ENCODE measurements at regions not wholly inside any gene's neighbourhood (a gene's known extent, or its start where the extent isn't known, plus 50 kb on each side); places are given as distances from the start of the nearest gene placed in this dataset.

DNA sequence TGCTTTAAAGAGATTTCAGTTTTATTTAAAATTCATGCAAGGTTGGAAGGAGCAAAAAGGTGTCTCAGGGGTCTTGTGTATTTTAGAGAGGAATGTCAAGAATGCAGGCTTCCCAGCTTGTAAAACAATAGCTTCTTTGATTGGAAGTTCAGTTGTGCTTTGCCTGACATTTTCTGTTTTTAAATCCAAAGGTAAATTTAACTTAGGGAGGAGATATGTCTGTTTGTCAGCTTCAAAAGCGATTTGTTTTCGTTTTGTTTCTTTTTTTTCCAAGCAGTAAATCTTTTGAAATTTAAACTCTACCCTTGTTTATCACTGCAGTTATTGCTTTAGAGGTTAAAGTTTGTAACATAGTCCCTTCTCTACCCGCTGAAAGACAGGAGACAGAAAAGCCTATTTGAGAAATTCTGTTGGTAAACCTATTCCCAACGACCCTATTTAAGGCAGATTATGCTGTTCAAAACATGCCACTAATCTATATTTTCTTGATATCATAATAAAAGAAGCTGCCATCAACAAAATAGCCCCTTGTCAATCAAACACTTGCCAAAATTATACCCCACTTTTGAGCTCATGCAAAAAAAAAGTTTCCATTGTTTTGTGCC, 639.6 kb downstream of the IRS1 start:
- no peak overlapping the region for H3K4me3 Mint-ChIP-seq (ENCODE audit: unreplicated experiment)
- TF ChIP-seq, protein P1, sequence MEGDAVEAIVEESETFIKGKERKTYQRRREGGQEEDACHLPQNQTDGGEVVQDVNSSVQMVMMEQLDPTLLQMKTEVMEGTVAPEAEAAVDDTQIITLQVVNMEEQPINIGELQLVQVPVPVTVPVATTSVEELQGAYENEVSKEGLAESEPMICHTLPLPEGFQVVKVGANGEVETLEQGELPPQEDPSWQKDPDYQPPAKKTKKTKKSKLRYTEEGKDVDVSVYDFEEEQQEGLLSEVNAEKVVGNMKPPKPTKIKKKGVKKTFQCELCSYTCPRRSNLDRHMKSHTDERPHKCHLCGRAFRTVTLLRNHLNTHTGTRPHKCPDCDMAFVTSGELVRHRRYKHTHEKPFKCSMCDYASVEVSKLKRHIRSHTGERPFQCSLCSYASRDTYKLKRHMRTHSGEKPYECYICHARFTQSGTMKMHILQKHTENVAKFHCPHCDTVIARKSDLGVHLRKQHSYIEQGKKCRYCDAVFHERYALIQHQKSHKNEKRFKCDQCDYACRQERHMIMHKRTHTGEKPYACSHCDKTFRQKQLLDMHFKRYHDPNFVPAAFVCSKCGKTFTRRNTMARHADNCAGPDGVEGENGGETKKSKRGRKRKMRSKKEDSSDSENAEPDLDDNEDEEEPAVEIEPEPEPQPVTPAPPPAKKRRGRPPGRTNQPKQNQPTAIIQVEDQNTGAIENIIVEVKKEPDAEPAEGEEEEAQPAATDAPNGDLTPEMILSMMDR (IDR thresholded peaks at IDR 0.05; ENCODE audit: unreplicated experiment) = no peak

DNA sequence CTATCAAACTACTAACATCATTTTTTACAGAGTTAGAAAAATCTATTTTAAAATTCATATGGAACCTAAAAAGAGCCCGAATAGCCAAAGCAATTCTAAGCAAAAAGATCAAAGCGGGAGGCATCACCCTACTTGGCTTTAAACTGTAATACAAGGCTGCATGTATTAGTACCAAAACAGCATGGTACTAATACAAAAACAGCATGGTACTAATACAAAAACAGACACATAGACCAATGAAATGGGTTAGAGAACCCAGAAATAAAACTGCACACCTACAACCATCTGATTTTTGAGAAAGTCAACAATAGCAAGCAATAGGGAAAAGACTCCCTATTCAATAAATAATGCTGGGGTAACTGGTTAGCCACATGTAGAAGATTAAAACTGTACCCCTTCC, 640.7 kb downstream of the IRS1 start:
- Mint-ChIP-seq H3K4me1 (ENCODE audit: insufficient read depth, unreplicated experiment) (no peaks in the 10 kb centered on the region), H3K27me3 (ENCODE audit: insufficient read depth, unreplicated experiment) (no peaks in the 10 kb centered on the region), H3K27ac (ENCODE audit: low read depth, unreplicated experiment) (no peak overlapping the region), H3K36me3 (ENCODE audit: insufficient read depth, unreplicated experiment) (no peaks in the 10 kb centered on the region), H3K9me3 (ENCODE audit: unreplicated experiment) (no peaks in the 10 kb centered on the region), H3K4me3 (ENCODE audit: unreplicated experiment) (no peak overlapping the region)
- no peak for DNase-seq (ENCODE audit: unreplicated experiment)
- CTCF ChIA-PET = no interaction called here
- intact Hi-C loops (cut with micrococcal nuclease) = no loop called here
- TF ChIP-seq, protein P1 (IDR thresholded peaks at IDR 0.05; ENCODE audit: unreplicated experiment) = no peak
- POLR2A ChIA-PET = interaction anchor here (0.6 kb wide), 1 partner anchor 9 kb away, joined by 3 read pairs; no protein-coding TSS in a partner anchor
- BruUV-seq (replicated peaks) = no TSS peak

More for the DNA sequence above, 639.6 kb downstream of the IRS1 start:
- no peak for DNase-seq (ENCODE audit: unreplicated experiment)
- H3K27me3 Mint-ChIP-seq (ENCODE audit: insufficient read depth, unreplicated experiment) = no peaks in the 10 kb centered on the region
- POLR2A ChIA-PET = interaction anchor here (0.9 kb wide), 1 partner anchor 9 kb away, joined by 3 read pairs; no protein-coding TSS in a partner anchor
- no peaks in the 10 kb centered on the region for H3K9me3 Mint-ChIP-seq (ENCODE audit: unreplicated experiment)
- no TSS peak for BruUV-seq (replicated peaks)
- H3K36me3 Mint-ChIP-seq (ENCODE audit: insufficient read depth, unreplicated experiment) = no peaks in the 10 kb centered on the region
- intact Hi-C loops (cut with micrococcal nuclease) = no loop called here
- CTCF ChIA-PET = interaction anchor here (1.0 kb wide), 1 partner anchor 17 kb away, joined by 3 read pairs; no protein-coding TSS in a partner anchor
- H3K4me1 Mint-ChIP-seq (ENCODE audit: insufficient read depth, unreplicated experiment) = no peaks in the 10 kb centered on the region
- no peak overlapping the region for H3K27ac Mint-ChIP-seq (ENCODE audit: low read depth, unreplicated experiment)

DNA sequence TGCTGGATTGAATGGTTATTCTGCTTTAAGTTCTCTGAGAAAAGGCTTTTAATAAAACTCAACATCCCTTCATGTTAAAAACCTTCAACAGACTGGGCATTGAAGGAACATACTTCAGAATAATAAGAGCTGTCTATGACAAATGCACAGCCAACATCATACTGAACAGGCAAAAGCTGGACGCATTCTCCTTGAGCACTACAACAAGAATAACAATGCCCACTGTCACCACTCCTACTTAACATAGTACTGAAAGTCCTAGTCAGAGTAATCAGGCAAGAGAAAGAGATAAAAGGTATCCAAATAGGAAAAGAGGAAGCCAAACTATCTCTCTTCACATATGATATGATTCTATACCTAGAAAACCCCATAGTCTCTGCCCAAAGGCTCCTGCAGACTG, 641.4 kb downstream of the IRS1 start:
- no peaks in the 10 kb centered on the region for H3K27me3 Mint-ChIP-seq (ENCODE audit: insufficient read depth, unreplicated experiment)
- ChIA-PET POLR2A (no interaction called here), CTCF (no interaction called here)
- H3K4me3 Mint-ChIP-seq (ENCODE audit: unreplicated experiment) = no peak overlapping the region
- H3K36me3 Mint-ChIP-seq (ENCODE audit: insufficient read depth, unreplicated experiment) = no peaks in the 10 kb centered on the region
- H3K27ac Mint-ChIP-seq (ENCODE audit: low read depth, unreplicated experiment) = no peak overlapping the region
- intact Hi-C loops (cut with micrococcal nuclease) = no loop called here
- BruUV-seq (replicated peaks) = no TSS peak
- H3K4me1 Mint-ChIP-seq (ENCODE audit: insufficient read depth, unreplicated experiment) = no peaks in the 10 kb centered on the region
- no peaks in the 10 kb centered on the region for H3K9me3 Mint-ChIP-seq (ENCODE audit: unreplicated experiment)
- no peak for DNase-seq (ENCODE audit: unreplicated experiment)
- TF ChIP-seq, protein P1 (IDR thresholded peaks at IDR 0.05; ENCODE audit: unreplicated experiment) = no peak

DNA sequence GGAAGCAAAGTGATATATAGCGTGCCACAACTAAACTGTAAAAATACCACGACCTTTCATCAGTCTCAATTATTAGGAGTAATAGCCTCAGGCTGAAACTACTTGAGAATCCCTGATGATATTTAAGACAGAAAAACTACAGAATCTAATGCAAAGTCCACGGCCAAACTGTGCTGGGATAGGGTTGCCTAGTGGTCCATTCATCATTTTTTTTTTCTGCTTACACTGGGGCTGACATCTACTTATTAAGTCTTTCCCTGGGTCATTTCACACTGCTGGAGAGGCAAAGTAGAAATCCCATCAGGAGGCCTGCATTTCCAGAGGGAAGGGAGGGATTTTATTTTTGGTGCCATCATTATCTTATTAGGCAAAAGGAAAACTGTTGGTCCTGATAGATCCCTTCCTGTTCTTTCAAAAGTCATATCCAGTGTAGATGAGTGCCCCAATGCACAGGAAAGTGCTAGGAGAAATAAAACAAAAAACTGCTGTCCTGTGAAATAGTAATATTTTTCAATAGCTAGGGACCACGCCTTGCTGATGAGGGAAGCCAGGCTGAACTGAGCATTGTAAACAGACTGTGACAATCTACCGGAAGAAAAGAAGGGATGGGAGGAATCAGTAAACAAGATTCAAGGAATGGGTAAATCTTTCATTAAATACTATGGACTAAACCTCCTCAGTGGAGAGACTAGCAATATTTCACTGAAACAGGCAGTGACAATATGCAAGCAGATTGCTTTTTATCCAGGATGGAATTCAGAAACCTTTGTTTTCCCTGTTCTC, 644.3 kb downstream of the IRS1 start:
- Mint-ChIP-seq H3K9me3 (ENCODE audit: unreplicated experiment) (no peaks in the 10 kb centered on the region), H3K4me1 (ENCODE audit: insufficient read depth, unreplicated experiment) (no peaks in the 10 kb centered on the region), H3K36me3 (ENCODE audit: insufficient read depth, unreplicated experiment) (no peaks in the 10 kb centered on the region), H3K4me3 (ENCODE audit: unreplicated experiment) (no peak overlapping the region), H3K27ac (ENCODE audit: low read depth, unreplicated experiment) (no peak overlapping the region), H3K27me3 (ENCODE audit: insufficient read depth, unreplicated experiment) (no peaks in the 10 kb centered on the region)
- TF ChIP-seq, protein P1 (IDR thresholded peaks at IDR 0.05; ENCODE audit: unreplicated experiment) = no peak
- no peak for DNase-seq (ENCODE audit: unreplicated experiment)
- POLR2A ChIA-PET = interaction anchor here (1.0 kb wide), 1 partner anchor 15 kb away, joined by 3 read pairs; no protein-coding TSS in a partner anchor
- CTCF ChIA-PET = interaction anchor here (1.1 kb wide), 1 partner anchor 13 kb away, joined by 3 read pairs; no protein-coding TSS in a partner anchor
- intact Hi-C loops (cut with micrococcal nuclease) = no loop called here
- no TSS peak for BruUV-seq (replicated peaks)

All from MCF 10A (cell line).